Thoracic aorta (tissue), 2 donors: ENCODE measurements at regions not wholly inside any gene's neighbourhood (a gene's known extent, or its start where the extent isn't known, plus 50 kb on each side); places are given as distances from the start of the nearest gene placed in this dataset.

Source experiments
- ATAC-seq: fragments of 150-250 bp; one replicate; pipeline ENCODE4 v1.8.0; 2017; ENCODE audit warnings: low read depth; ENCODE audit not compliant: insufficient number of reproducible peaks, low FRiP score
- DNase-seq: peaks from one replicate; pipeline ENCODE4 v3.0.0-alpha.2; 2020; ENCODE audit warnings: low spot score
- H3K27ac ChIP-seq, 2 donors: fragments of 200-600 bp; sonication (generic); 1 replicate in 1 of 2; 2 replicates in 1 of 2; pipeline ENCODE4 v1.5.1; 2016; ENCODE audit warnings: mild to moderate bottlenecking in 2 of 2, moderate library complexity in 2 of 2
- H3K27me3 ChIP-seq: fragments of 200-600 bp; sonication (generic); replicated peaks from 2 replicates; pipeline ENCODE4 v1.6.0; 2016; ENCODE audit warnings: mild to moderate bottlenecking; ENCODE audit not compliant: insufficient read depth
- H3K36me3 ChIP-seq: fragments of 200-600 bp; sonication (generic); one replicate; pipeline ENCODE4 v1.5.1; 2016
- H3K4me1 ChIP-seq, 2 donors: fragments of 200-600 bp; sonication (generic); 1 replicate in 1 of 2; 2 replicates in 1 of 2; pipeline versions ENCODE4 v1.5.1 to v1.6.0; 2016; ENCODE audit warnings: low read depth in 2 of 2, mild to moderate bottlenecking in 1 of 2; ENCODE audit not compliant: control insufficient read depth in 1 of 2
- H3K4me3 ChIP-seq: fragments of 200-600 bp; sonication (generic); 2 replicates; pipeline ENCODE4 v1.5.1; 2016; ENCODE audit warnings: mild to moderate bottlenecking
- H3K9me3 ChIP-seq: fragments of 200-600 bp; sonication (generic); 2 replicates; pipeline ENCODE4 v1.5.1; 2016
- TF ChIP-seq, protein P1 (sequence below): fragments of 200-600 bp; sonication (generic); IDR thresholded peaks from one replicate; pipeline ENCODE4 v1.5.1; 2019; ENCODE audit warnings: antibody characterized with exemption

GRCh38 chr2:142687509-142687908 lies 190.0 kb upstream of the KYNU start:
- Histone ChIP-seq H3K36me3 (no peaks in the 10 kb centered on the region), H3K9me3 (no peaks in the 10 kb centered on the region), H3K4me3 (no peak overlapping the region), H3K27ac (no peak overlapping the region), H3K27me3 (no peaks in the 10 kb centered on the region), H3K4me1 (no peaks in the 10 kb centered on the region)
- ATAC-seq (no peak), DNase-seq (no peak)
- TF ChIP-seq, protein P1, sequence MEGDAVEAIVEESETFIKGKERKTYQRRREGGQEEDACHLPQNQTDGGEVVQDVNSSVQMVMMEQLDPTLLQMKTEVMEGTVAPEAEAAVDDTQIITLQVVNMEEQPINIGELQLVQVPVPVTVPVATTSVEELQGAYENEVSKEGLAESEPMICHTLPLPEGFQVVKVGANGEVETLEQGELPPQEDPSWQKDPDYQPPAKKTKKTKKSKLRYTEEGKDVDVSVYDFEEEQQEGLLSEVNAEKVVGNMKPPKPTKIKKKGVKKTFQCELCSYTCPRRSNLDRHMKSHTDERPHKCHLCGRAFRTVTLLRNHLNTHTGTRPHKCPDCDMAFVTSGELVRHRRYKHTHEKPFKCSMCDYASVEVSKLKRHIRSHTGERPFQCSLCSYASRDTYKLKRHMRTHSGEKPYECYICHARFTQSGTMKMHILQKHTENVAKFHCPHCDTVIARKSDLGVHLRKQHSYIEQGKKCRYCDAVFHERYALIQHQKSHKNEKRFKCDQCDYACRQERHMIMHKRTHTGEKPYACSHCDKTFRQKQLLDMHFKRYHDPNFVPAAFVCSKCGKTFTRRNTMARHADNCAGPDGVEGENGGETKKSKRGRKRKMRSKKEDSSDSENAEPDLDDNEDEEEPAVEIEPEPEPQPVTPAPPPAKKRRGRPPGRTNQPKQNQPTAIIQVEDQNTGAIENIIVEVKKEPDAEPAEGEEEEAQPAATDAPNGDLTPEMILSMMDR, result no peak

DNA sequence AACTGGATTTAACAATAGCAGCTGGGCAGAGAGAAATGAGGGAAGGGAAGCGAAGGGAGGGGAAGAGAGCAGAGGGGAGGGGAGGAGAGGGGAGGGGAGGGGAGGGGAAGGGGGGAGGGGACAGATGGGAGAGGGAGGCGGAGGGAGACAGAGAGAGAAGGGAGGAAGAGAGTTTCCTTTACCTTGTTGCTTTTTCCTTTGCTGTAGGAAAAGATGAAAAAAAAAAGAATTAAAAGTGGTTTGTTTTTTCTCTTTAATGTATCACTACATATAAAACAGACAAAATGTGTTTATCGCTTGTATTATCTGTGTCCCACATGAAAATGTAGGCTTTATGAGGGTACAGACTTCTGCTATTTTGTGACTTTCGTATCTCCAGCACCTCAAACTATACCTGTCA lies 190.4 kb upstream of the KYNU start:
- H3K4me1 ChIP-seq, result no peaks in the 10 kb centered on the region
- DNase-seq (no peak), ATAC-seq (no peak)
- TF ChIP-seq, protein P1, result no peak
- H3K4me3 ChIP-seq, result no peak overlapping the region
- no peaks in the 10 kb centered on the region for H3K9me3 ChIP-seq
- H3K36me3 ChIP-seq, result no peaks in the 10 kb centered on the region
- no peak overlapping the region for H3K27ac ChIP-seq
- no peaks in the 10 kb centered on the region for H3K27me3 ChIP-seq

DNA sequence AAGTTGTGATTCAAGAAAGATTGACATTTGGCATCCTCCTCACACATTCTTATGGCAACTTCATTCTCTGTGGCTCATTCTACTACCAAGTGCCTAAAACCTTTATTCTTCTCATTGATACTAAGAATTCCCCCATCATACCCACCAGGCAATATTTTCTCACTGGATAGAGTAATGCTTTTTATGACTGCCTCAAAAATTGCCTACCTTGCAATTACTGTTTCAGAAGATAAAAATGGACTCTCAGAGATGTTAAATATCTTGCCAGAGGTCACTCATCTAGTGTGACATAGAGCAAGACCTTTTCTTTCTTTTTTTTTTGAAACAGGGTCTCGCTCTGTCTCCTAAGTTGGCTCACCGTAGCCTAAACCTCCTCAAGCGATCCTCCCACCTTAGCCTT lies 192.8 kb upstream of the KYNU start:
- Histone ChIP-seq H3K27ac (no peak overlapping the region), H3K9me3 (no peaks in the 10 kb centered on the region), H3K4me1 (no peaks in the 10 kb centered on the region), H3K27me3 (no peaks in the 10 kb centered on the region), H3K36me3 (no peaks in the 10 kb centered on the region), H3K4me3 (no peak overlapping the region)
- TF ChIP-seq, protein P1, result no peak
- DNase-seq (no peak), ATAC-seq (no peak)

DNA sequence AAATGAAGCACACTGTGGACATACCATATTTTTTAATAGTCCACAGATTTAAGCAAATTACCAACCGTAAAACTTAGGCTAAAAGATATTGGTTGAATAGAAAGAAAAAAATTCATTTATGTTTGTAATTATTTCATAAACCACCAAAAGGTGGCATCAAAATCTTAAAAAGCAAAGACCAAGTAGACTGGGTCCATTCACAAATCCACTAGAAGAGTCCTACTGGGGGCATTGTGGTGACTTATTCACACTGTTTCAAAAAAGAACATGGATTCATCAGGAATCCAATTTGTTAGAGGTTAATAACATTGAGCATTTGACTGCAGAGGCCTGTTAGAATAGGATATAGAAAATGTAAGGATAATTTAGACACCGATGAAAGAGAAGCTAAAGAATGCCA lies 194.9 kb upstream of the KYNU start:
- TF ChIP-seq, protein P1, result no peak
- no peak overlapping the region for H3K27ac ChIP-seq
- H3K4me1 ChIP-seq, result no peaks in the 10 kb centered on the region

DNA sequence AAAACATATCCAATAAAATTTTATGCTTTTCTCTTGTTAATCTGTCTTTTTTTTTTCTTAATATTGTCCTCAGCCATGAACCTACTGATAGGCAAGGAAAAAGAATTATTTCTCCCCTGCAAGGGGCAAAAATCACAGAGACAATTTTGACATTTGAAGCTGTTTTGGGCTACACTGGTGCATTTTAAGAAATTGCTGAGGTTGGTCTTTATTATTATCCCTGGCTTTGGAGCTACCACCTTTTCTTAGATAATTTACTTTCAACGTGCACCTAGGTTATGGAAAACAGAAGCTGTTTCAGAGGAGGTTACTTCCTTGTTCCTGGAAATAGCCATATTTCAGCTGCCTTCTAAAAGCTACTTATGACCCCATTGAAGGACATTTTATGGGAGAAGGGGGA lies 195.5 kb upstream of the KYNU start:
- ATAC-seq, result no peak
- H3K27ac ChIP-seq, result no peak overlapping the region
- H3K27me3 ChIP-seq, result no peaks in the 10 kb centered on the region
- H3K36me3 ChIP-seq, result no peaks in the 10 kb centered on the region
- no peak for DNase-seq
- no peak overlapping the region for H3K4me3 ChIP-seq
- no peaks in the 10 kb centered on the region for H3K9me3 ChIP-seq
- TF ChIP-seq, protein P1, result no peak
- no peaks in the 10 kb centered on the region for H3K4me1 ChIP-seq

More for the DNA sequence above, 194.9 kb upstream of the KYNU start:
- Histone ChIP-seq H3K27me3 (no peaks in the 10 kb centered on the region), H3K36me3 (no peaks in the 10 kb centered on the region), H3K9me3 (no peaks in the 10 kb centered on the region), H3K4me3 (no peak overlapping the region)
- no peak for DNase-seq
- ATAC-seq, result no peak
